Hepatic stellate cell (primary cell): ENCODE measurements at regions not wholly inside any gene's neighbourhood (a gene's known extent, or its start where the extent isn't known, plus 50 kb on each side); places are given as distances from the start of the nearest gene placed in this dataset.

Source experiments
- DNase-seq: peaks from one replicate; pipeline ENCODE4 v3.0.0; 2011; ENCODE audit warnings: low spot score

- no peak for DNase-seq
Observed at GRCh38 chr1:38402230-38402815, 355.7 kb upstream of the POU3F1 start.

DNA sequence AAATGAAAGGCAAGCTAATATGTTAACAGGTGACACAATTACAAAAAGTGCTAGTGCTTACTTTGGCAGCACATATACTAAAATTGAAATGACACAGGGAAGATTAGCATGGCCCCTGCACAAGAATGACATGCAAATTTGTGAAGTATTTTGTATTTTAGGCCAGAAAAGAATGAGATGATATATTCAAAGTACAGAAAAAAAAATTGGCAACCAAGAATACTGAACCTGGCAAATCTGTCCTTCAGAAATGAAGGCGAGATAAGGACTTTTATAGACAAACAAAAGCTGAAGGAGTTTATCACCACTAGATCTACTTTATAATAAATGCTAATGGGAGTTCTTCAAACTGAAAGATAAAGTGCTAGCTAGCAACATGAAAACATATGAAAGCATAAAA, 350.0 kb upstream of the POU3F1 start:
- DNase-seq = no peak

- no peak for DNase-seq
Observed at GRCh38 chr1:38394303-38394702, 347.7 kb upstream of the POU3F1 start.

DNA sequence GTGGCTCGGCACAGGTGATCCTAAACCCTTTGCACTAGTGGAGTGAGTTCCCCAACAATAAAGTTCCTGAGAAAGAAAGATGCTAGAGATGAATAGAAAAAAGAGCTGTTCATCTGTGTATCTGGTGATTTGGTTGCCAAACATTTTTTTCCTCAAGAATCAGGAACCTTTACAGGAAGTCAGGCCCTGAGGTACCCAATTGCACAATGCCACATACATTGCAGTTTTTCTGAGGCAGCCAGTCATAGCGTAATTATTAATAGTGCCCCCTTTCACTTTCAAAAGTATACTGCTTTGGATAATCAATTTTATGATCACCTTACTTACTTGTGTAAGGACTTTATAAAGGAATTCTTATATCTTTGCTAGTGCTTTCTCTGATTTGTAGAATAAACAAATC, 346.3 kb upstream of the POU3F1 start:
- DNase-seq = no peak

DNA sequence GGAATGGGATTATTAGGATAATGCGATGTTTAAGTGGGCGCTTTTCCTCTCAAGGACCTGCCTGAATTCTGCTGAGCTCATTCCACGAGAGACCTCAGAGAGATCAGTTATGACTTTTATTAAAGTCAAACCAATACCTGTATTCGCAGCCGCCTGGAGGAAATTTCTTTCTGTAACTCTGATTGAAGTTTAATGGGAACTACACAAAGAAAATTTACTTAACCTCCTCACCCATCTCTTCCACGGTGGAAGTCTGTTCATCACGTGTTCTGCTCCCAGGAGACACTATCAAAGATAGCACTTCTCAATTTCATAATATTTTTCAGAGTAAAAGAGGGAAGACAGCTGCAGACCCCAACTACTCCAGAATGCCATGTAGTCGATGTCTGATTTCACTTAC, 334.7 kb upstream of the POU3F1 start:
- DNase-seq = no peak

- no peak for DNase-seq
Observed at GRCh38 chr1:38376577-38376976, 330.0 kb upstream of the POU3F1 start.

DNA sequence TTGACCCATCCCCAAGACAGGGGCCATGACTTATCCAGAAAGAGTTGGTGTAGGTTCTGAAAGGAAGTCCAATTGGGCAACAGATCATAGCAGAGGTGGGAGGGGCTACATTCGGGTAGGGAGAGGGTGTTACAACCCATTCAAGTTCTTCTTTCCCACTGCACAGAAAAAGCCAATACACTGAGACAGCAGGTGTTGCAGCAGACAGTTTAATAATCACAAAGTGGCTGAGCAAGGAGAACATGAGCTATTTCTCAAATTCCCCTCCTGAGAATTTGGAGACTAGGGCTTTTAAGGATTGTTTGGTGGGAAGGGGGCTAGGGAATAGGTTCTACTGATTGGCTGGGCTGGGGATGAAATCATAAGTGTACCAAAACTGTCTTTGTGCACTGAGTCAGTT, 328.4 kb upstream of the POU3F1 start:
- DNase-seq = no peak

- DNase-seq = no peak
Observed at GRCh38 chr1:38371505-38371844, 324.9 kb upstream of the POU3F1 start.

- DNase-seq = no peak
Observed at GRCh38 chr1:38370716-38371504, 324.3 kb upstream of the POU3F1 start.

GRCh38 chr1:38365242-38365641, 318.6 kb upstream of the POU3F1 start:
- DNase-seq = no peak

DNA sequence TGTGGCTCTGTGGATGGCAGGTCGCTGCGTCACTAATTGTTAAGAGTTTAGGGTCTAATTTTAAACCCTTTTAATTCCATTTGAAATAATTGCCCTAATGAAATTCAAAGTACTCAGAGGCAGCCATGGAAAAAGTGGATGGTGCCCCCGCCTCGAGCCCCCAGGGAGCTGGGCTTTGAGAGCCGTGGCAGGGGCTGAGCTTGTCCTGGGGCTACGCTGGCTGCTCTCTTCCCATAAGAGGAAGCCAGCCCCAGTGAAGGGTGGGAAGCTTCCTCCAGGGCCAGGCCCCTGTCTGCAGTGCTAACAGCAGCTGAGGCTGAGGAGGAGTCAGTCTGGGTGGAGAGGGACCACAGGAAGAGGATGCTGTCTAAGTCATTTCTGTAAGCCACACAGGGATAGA, 315.0 kb upstream of the POU3F1 start:
- no peak for DNase-seq

- no peak for DNase-seq
Observed at GRCh38 chr1:38360807-38361206, 314.2 kb upstream of the POU3F1 start.

GRCh38 chr1:38353956-38354355, 307.4 kb upstream of the POU3F1 start:
- DNase-seq = no peak

- no peak for DNase-seq
Observed at GRCh38 chr1:38352869-38353268, 306.3 kb upstream of the POU3F1 start.

- DNase-seq = no peak
Observed at GRCh38 chr1:38347446-38348175, 301.0 kb upstream of the POU3F1 start.

GRCh38 chr1:38344716-38345115, 298.1 kb upstream of the POU3F1 start:
- no peak for DNase-seq

GRCh38 chr1:38341694-38342093, 295.1 kb upstream of the POU3F1 start:
- no peak for DNase-seq

DNA sequence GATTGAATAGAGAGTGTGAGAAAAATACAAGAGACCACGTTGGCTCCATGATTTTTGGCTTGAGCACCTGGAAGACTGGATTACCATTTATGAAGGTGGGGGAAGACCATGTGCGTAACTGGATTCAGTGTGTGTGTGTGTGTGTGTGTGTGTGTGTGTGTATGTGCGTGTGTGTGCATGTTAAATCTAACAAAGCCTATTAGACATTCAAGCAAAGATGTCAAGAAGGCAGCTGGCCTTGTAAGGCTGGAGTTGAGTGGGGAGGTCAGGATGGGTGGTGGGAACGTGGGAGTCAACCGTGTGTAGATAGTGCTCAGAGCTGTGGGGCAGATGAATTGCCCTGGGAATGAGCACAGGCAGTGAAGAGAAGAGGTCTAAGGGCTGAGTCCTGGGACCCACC, 293.8 kb upstream of the POU3F1 start:
- no peak for DNase-seq

DNA sequence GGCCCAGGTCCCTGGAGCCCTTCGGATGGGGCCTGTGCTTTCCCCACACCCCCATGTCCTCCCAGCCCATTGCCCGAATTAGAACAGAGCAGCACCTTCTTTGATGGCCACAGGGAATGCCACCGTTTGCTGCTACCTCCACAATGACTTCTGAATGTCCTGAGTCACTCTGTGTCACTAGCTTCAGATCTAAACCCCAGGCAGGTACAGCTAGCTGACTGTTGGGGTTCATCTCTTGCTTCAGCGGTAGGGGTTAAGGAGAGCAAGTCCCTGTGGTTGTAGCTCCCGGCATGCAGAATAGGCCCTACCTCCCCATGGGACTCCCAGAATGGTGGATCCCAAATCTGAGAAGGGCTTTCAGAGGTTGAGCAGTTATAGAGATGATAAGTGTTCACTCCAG, 291.1 kb upstream of the POU3F1 start:
- no peak for DNase-seq

DNA sequence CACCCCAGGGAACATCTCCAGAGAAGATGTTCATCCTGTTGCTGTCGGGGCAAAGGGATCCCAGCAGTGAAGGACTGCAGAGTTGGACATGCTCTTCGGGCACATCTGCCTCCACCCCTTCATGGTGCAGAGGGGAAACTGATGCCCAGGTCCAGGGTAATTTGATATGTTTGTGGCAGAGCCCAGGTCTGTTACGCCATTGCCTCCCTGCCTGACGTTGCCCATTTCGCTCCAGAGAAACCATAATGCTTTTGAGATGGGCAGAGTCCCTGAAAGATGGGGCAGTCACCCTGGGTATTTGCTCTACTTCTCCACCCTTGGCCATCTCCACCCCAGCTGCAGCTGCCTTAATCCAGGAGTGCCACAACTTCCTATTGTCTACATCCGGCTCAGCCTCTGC, 290.4 kb upstream of the POU3F1 start:
- no peak for DNase-seq

DNA sequence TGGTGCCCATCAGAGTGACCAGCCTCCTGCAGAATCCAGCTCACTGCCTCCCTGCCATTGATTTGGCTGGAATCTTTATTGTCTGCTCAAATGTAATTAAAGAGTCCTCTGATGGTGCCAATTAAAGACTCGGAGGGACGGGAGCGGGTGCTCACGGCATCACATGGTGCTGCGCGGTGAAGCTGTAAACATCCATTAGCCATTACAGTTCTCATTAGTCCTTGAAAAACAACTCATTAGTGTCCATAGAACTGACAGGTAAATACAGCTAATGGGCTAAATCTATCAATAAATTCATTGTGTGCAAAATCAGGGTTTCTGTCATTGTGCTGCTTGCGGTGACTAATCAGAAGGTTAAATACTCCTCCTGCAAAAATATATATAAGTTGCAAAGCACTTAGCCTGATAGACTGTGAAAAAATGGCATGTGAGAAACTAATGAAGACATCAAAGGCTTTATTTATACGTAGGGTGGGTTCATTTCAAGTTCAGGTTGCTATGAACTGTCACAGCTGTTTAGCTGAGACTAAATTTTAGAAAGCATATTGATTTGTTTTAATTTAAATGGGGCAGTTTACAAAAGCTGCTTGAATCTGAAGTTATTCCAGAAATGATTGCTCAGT, 289.8 kb upstream of the POU3F1 start:
- DNase-seq = no peak

DNA sequence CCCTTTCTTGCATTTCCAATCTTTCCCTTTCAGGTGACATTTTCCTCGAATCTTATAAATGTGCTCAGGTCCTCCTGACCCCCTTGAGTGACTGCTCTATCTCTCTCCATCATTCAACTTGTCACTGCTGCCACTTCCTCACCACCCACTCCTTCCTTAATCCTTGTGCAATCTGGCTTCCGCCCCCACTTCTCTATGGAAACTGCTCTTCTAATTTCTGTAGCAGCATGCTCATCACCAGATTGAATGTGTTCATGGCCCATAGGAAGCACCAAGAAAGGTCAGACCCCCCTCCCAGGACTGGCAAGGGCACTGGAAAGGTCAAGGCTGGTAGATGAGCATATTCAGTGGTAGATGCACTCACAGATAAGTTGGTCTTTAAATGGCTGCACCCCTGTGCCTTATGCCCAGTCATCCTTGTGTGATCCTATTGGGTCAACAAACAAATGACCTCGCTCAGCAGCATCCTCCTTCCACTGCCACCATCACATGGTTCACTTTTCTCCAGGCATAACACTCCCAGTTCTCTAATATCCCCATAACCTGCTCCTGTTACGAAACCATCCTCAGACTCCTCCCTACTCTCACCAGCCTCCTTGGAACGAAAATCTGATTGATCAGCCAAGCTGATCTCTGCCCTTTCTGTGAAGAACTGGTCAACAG, 288.5 kb upstream of the POU3F1 start:
- no peak for DNase-seq
